Left ventricle myocardium inferior (tissue), 1 donor: ENCODE measurements at regions not wholly inside any gene's neighbourhood (a gene's known extent, or its start where the extent isn't known, plus 50 kb on each side); places are given as distances from the start of the nearest gene placed in this dataset.

Experiments used
- DNase-seq: peaks from one replicate; pipeline ENCODE4 v3.0.0-alpha.2; 2020
- H3K27ac ChIP-seq: fragments of 200-600 bp; replicated peaks from 2 replicates; pipeline ENCODE4 v1.8.0; 2021
- H3K27me3 ChIP-seq: fragments of 200-600 bp; 2 replicates; pipeline ENCODE4 v1.8.0; 2021; ENCODE audit warnings: low read depth
- H3K36me3 ChIP-seq: fragments of 200-600 bp; 2 replicates; pipeline ENCODE4 v1.8.0; 2021
- H3K4me1 ChIP-seq: fragments of 200-600 bp; 2 replicates; pipeline ENCODE4 v1.8.0; 2021
- H3K4me3 ChIP-seq: fragments of 200-600 bp; 2 replicates; pipeline ENCODE4 v1.8.0; 2021; ENCODE audit warnings: mild to moderate bottlenecking, moderate library complexity
- H3K9me3 ChIP-seq: fragments of 200-600 bp; replicated peaks from 2 replicates; pipeline ENCODE4 v1.8.0; 2021
- CTCF ChIP-seq: fragments of 200-600 bp; IDR thresholded peaks from 2 replicates; pipeline ENCODE4 v1.8.0; 2021; ENCODE audit warnings: antibody characterized with exemption, mild to moderate bottlenecking, borderline replicate concordance
- intact Hi-C: fragments of 100-400 bp; cut with micrococcal nuclease; formaldehyde crosslinking; loops from one replicate; pipeline ENCODE4 v1.11.0; 2022
- donor health status: DM: no; HTN: yes; CAD: no; lungs with severe emphysema.

GRCh38 chr18:47399475-47399874 is 148.0 kb upstream of the SKOR2 start:
- no peaks in the 10 kb centered on the region for H3K4me1 ChIP-seq
- TF ChIP-seq CTCF = no peak
- H3K36me3 ChIP-seq = no peaks in the 10 kb centered on the region
- peaks cover 50% of the 10 kb centered on the region for H3K27me3 ChIP-seq
- no peak overlapping the region for H3K27ac ChIP-seq
- intact Hi-C loops = no loop called here
- H3K4me3 ChIP-seq = no peak overlapping the region
- H3K9me3 ChIP-seq = peaks cover 8% of the 10 kb centered on the region
- DNase-seq = no peak

DNA sequence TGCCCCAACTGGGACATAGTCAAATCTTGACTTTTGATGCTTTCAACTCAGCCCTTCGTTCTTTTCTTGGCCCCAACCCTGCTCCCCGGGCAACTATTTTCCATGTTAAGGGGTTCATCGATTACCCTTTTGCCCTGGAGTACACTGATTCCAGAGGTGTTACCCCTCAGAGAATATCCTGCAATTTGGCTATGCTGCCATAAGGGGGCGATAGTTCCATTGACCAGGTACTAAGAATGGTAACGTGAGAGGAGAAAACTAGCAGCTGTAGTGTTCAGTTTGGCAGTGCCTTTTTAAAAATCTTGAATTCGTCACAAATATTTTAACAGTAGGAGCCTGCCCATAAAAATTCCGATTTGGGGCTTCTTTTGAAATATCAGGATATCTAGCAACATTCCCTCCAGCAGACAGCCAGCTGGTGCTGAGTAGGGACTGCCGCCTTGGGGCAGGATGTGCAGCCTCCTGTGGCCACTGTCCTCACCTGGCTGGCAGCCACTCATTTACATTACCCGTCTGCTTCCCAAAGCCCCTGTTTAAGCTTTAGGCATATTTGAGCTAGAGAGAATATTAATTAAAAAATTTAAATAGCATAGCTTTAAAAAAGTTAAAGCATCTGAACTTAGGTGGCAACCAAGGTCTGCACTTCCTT is 146.3 kb upstream of the SKOR2 start:
- peaks cover 65% of the 10 kb centered on the region for H3K27me3 ChIP-seq

GRCh38 chr18:47391665-47392064 is 140.2 kb upstream of the SKOR2 start:
- intact Hi-C loops = no loop called here
- Histone ChIP-seq H3K4me1 (peaks cover 5% of the 10 kb centered on the region), H3K27ac (no peak overlapping the region), H3K27me3 (peaks cover 46% of the 10 kb centered on the region), H3K4me3 (no peak overlapping the region), H3K9me3 (no peaks in the 10 kb centered on the region), H3K36me3 (no peaks in the 10 kb centered on the region)
- no peak for DNase-seq
- TF ChIP-seq CTCF = no peak

More for the DNA sequence above, 146.3 kb upstream of the SKOR2 start:
- intact Hi-C loops = no loop called here
- no peaks in the 10 kb centered on the region for H3K4me1 ChIP-seq
- H3K36me3 ChIP-seq = no peaks in the 10 kb centered on the region
- H3K27ac ChIP-seq = no peak overlapping the region
- no peak for DNase-seq
- H3K9me3 ChIP-seq = peaks cover 8% of the 10 kb centered on the region
- H3K4me3 ChIP-seq = no peak overlapping the region
- TF ChIP-seq CTCF = no peak

GRCh38 chr18:47390410-47391024 is 139.1 kb upstream of the SKOR2 start:
- TF ChIP-seq CTCF = no peak
- intact Hi-C loops = no loop called here

GRCh38 chr18:47389210-47389609 is 137.8 kb upstream of the SKOR2 start:
- intact Hi-C loops = no loop called here
- peaks cover 29% of the 10 kb centered on the region for H3K27me3 ChIP-seq

More at GRCh38 chr18:47390410-47391024, 139.1 kb upstream of the SKOR2 start:
- peaks cover 36% of the 10 kb centered on the region for H3K27me3 ChIP-seq
- no peaks in the 10 kb centered on the region for H3K36me3 ChIP-seq
- no peak overlapping the region for H3K27ac ChIP-seq
- no peak for DNase-seq
- H3K4me3 ChIP-seq = no peak overlapping the region
- peaks cover 5% of the 10 kb centered on the region for H3K4me1 ChIP-seq
- H3K9me3 ChIP-seq = peaks cover 3% of the 10 kb centered on the region

More at GRCh38 chr18:47389210-47389609, 137.8 kb upstream of the SKOR2 start:
- no peaks in the 10 kb centered on the region for H3K36me3 ChIP-seq
- peaks cover 6% of the 10 kb centered on the region for H3K9me3 ChIP-seq
- H3K4me1 ChIP-seq = peaks cover 5% of the 10 kb centered on the region
- H3K4me3 ChIP-seq = no peak overlapping the region
- no peak for TF ChIP-seq CTCF
- no peak for DNase-seq
- no peak overlapping the region for H3K27ac ChIP-seq
